Right hindlimb (tissue), 1 donor: ENCODE measurements at regions not wholly inside any gene's neighbourhood (a gene's known extent, or its start where the extent isn't known, plus 50 kb on each side); places are given as distances from the start of the nearest gene placed in this dataset.
"Not testable (repeated sequence)": the region's sequence is repeated elsewhere in the genome, so short reads cannot be mapped to it uniquely, and the experiment has no call there.

Experiments
- DNase-seq: peaks from one replicate; pipeline ENCODE4 v3.0.0-alpha.2; 2018

DNA sequence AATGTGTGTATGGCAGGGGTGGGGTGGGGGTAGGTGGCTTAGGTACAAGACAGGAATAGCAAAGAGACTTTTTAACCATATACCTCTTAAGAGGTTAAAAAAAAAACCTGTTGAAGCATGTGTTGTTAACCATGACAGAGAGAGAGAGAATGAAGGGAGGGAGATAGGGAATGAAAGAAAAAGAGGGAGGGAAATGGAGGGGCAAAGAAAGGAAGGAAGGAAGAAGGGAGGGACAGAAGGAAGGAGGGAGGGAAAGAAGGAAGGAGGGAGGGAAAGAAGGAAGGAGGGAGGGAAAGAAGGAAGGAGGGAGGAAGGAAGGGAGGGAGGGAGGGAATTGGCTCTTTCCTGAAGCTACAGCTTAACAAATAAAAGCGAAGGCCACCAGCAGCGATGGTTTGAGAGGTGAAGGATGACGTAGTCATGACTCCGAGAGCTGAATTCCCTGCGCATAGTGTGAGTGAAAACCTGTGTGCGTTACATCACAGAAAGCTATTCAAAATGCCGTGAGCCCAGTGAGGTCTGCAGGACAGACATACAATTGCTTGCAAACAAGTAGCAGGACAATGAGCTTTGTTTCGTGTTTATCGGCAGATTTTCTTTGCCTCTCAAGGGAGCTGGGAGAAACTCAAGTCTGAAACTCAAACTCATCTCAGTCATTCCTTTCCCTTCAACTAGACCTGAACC is 88.6 kb upstream of the NEDD9 start:
- no peak for DNase-seq

DNA sequence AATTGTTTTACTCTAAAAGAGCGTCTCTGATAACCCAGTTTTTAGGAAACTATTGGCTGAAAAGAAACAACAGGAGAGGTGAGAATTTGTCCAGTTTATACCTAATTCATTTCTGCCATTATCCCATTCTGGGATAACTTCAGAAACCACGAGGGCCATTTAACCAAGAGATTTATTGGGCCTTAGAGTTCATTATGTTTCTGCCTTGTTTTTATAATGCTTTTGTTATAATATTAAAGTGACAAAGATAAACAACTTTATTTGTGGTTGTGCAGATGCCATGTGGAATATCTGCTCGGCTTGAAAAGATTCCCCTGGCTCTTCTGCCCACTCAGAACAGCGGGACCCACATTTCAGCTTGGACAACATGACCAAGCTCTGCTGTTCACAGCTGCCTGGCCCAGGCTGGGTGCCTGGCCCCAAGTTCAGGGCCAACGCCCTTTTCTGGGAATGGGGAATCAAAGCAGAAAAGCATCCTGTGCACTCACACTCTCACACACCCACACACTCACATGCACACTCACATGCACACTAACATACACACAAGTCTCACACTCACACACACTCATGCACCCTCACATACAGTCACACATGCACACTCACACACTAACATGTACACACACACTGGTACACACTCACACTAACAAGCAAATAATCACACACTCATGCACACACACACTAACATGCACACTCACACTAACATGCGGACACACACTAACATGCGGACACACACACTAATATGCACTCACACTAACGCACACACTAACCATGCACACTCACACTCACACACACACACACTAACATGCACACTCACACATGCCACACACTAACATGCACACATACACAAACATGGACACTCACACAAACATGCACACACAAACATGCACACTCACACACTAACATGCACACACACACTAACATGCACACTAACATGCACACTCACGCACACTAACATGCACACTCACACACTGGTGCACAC is 86.7 kb upstream of the NEDD9 start:
- peak; percentile 45 for DNase-seq

DNA sequence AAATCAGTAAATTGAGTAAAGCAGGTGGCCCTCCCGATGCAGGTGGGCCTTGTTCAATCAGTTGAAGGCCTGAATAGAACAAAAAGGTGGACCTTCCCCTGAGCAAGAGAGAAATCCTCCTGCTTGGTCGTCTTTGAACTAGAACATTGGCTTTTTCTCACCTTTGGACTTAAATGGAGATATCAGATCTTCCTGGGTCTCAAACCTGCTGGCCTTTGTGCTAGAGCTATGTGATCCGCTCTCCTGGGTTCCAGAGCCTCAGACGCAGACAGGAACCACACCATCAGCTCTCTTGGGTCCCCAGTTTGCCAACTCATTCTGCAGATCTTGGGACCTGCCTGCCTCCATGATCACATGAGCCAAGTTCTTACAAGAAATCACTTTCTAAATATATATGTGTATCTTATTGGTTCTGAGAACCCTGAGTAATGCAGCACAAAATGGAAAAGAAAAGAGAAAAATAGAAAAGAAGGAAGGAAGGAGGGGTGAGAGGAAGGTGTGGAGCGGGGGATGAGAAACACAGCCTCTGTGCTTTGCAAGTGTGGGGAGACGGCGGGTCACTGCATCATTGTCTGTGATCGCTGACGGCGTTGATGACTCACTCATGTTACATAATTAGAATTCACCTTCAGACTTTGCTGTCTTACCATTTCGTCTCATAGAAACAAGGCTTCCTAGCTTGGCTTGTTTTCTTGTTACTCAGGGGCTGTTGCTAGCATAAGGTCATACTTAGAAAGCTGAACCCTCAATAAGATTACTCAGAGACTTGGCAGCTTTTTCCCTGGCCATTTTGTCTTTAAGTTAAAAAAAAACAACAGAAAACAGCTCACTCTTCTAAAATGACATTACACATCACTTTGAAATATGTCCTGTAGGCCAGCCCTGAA is 85.7 kb upstream of the NEDD9 start:
- DNase-seq: peak; percentile 76

DNA sequence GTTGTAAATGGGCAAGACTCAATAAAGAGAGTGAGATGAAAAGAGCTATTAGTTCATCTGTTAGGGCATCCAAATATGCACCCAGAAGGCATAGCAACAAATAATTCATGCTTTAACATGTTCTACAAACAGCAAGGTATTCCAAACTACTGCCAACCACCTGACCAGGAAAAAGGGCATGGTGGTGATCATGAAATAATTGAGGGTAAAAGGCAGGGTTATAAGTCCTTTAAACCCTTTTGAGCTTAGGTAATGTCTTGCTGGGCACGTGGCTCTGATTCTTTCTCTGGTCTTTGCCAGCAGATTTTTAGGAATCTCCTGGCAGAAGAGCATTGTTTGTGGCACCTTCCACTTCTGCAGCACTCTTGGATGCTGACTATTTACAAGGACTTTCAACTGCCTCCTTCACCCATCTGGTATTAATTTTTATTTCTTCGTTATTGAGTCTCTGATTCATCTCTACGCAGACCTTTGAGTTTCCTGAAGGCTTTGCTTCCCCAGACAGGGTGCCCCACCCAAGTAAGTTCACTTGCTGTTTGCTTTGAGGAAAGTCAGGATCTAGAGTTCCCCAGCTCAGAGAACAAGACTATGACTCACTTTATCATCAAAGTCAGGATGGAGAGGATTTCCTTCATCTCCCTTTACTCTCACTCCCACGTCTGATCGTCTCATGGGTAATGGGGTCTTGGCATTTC is 83.4 kb upstream of the NEDD9 start:
- DNase-seq: no peak

DNA sequence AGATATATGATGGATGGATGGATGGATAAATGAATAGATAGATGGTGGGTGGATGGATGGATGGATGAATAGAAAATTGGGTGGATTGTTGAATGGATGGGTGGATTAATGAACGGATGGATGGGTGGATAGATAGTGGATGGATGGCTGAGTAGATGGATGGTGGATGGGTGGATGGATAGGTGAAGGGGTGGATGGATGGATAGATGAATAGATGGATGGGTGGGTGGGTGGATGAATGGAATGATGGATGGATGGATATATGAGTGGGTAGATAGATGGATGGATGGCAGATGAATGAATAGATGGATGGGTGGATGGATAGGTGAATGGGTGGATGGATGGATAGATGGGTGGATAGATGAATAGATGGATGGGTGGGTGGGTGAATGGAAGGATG is 80.7 kb upstream of the NEDD9 start:
- no peak for DNase-seq

DNA sequence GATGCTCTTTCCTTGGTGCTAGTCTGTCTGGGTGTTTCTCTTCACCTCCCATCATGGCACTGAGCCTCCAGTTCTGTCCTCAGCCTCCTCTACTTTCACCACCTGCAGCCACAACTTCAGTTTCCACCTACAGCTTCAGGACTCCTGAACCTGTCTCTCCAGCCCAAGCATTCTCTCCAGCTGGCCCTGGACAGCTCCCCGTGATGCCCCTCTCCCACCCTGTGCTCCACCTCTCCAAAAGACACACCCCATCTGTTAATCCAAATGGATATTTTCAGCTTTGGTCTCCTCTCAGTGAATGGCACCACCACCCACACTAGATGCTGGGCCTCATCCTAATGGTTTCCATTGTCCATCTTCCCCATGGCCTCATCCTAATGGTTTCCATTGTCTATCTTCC is 79.5 kb upstream of the NEDD9 start:
- DNase-seq: no peak

DNA sequence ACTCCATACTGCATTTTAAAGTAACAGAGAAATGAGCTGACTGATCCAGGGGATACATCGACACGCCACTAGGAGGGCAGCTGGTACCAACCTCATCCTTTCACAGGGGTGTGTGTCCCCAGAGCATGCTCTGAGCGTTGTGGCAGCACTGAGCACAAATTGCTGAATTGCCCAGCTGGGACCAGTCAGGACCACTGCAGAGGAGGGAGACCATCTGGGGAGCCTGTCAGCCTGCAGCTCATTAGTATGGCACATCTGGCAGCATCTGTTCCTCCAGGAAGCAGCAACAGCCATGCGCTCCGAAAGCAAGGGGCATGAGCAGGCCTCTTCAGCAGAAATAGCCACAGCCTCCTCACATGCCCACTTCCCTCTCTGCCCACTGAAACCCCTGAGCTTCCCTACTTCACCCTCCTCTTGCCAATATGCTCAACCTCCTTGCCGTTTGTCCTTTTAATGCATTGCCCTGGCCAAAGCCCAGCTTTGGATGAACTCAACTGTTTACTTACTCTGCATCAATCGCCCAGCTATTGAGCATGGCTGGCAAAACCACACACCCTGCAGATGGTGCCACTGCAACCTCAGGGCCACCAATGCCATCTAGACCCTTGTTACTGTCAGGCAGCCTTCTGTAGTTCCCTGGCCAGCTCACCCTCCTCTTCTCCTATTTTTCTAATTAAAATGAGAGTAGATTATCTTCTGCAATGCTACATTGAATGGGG is 77.6 kb upstream of the NEDD9 start:
- DNase-seq: no peak

DNA sequence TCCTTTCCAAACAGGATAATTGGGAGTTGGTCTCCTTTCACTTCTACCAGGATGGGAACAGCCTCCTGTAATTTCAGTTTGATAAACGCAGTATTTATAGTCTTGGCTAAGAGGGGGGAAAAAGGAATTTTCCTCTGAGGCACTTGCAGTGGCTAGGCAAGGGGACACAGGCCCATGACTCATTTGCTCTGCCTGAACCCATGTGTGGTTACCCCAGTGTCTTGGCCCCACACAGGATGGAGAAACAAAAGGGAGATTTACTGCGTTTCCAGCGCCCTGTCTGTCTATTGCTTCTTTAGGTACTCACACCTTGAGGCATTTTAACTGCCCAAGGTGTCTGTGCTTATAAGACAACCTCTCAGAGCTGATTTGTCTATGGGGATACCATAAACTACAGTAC is 74.8 kb upstream of the NEDD9 start:
- DNase-seq: no peak

DNA sequence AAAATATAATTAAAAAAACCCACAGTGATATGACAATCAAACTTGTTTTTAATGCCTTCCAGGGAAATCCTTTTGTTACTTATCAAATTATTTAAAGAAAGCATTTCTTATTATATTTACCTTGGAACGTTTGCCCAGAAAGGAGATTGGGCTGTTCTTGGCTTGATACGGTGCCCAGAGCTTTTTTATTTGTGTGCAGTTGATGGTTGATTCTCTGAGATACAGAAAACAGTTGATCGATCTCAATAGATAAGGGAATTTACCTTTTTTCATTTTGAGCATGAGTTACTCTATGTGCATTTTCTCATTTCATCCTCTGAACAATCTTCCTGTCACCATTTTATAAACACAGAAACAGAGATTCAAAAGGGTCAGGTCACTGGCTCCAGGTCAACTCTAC is 72.5 kb upstream of the NEDD9 start:
- no peak for DNase-seq

DNA sequence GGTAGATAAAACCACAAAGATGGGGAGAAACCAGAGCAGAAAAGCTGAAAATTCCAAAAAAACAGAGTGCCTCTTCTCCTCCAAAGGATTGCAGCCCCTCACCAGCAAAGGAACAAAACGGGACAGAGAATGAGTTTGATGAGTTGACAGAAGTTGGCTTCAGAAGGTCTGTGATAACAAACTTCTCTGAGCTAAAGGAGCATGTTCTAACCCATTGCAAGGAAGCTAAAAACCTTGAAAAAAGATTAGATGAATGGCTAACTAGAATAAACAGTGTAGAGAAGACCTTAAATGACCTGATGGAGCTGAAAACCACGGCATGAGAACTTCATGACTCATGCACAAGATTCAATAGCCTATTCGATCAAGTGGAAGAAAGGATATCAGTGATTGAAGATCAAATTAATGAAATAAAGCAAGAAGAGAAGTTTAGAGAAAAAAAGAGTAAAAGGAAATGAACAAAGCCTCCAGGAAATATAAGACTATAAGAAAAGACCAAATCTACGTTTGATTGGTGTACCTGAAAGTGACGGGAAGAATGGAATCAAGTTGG is 67.5 kb upstream of the NEDD9 start:
- DNase-seq: not testable (repeated sequence)

DNA sequence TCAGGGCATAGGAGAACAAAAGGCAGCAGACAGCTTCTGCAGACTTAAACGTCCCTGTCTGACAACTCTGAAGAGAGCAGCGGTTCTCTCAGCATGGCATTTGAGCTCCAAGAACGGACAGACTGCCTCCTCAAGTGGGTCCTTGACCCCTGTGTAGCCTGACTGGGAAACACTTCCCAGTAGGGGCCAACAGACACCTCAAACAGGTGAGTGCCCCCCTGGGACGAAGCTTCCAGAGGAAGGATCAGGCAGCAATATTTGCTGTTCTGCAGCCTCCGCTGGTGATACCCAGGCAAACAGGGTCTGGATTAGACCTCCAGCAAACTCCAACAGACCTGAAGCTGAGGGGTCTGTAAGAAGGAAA is 66.9 kb upstream of the NEDD9 start:
- not testable (repeated sequence) for DNase-seq

DNA sequence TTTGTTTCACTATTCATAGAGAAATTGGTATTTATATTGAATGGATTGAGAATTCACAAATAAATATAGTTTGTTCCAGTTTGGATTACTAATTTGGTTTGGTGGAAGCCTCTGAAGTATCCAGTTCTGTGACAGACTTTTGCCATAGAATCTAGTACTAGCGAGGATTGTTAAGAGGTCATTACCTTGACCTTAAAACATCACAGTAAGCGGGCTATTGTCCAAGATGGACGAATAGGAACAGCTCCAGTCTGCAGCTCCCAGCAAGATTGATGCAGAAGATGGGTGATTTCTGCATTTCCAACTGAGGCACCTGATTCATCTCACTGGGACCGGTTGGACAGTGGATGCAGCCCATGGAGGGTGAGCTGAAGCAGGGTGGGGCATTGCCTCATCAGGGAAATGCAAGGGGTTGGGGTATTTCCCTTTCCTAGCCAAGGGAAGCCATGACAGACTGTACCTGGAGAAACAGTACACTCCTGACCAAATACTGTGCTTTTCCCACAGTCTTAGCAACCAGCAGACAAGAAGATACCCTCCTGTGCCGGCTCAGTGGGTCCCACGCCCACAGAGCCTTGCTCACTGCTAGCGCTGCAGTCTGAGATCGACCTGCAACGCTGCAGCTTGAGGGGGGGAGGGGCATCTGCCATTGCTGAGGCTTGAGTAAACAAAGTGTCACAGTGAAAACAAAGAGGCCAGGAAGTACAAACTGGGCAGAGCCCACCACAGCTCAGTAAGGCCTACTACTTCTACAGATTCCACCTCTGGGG is 66.4 kb upstream of the NEDD9 start:
- no peak for DNase-seq

DNA sequence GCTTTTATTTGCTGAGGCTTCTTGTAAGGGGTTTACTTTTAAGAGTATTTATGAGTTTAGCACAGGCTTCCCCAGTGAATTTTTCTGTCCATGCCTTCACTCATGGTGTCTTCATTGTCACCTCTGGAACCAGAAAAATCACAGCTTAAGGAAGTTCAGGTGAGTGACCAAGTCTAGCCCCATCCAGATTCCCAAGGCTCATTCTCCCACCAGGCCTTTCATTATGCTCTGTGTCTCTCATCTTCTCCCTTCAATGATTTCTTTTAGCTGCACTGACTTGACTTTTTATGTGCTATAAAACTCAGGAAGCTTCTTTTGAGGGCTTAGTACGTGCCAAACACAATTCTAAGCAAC is 64.9 kb upstream of the NEDD9 start:
- no peak for DNase-seq

DNA sequence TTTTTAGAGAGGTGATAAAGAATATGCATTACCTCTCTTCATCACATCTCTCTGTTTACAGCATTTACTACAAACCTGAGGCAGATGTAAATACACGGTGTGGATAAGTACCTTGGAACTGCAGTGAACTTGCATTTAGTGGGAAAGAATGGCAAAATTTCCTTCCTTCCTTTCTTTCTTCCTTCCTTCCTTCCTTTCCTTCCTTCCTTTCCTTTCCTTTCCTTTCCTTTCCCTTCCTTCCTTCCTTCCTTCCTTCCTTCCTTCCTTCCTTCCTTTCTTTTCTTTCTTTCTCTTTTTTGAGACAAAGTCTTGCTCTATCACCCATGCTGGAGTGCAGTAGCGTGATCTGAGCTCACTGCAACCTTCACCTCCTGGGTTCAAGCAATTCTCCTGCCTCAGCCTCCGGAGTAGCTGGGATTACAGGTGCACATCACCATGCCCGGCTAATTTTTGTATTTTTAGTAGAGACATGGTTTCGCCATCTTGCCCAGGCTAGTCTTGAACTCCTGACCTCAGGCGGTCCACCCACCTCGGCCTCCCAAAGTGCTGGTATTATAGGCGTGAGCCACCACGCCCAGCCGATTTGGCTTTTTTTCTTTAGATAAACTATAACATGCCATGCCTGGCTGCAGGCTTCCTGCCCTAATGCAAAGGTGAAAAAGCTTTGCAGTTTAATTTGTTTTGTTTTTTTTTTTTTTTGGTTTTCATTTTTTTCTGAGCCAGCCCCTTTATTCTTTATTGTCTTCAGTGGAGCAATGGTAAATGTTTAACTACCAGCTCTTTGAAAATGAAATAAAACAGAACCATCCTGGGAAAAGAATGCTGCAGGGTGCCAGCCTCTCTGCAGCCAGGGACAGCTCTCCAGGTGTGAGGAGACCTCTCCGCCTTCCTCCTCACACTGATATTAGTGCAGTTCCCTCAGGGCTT is 64.2 kb upstream of the NEDD9 start:
- DNase-seq: no peak

DNA sequence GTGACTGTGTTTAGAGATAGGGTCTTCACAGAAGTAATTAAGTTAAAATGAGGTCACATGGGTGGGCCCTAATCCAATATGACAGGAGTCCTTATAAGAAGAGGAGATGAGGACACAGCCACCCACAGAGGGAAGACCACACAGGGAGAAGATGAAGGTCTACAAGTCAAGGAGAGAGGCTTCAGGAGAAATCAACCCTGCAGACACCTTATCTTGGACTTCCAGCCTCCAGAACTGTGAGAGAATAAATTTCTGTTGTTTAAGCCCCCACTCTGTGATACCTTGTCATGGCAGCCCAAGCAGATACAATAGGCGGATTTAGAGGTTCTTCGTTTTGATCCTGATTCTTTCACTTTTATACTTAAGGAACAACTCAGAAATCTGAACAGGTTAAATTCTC is 63.5 kb upstream of the NEDD9 start:
- DNase-seq: no peak

DNA sequence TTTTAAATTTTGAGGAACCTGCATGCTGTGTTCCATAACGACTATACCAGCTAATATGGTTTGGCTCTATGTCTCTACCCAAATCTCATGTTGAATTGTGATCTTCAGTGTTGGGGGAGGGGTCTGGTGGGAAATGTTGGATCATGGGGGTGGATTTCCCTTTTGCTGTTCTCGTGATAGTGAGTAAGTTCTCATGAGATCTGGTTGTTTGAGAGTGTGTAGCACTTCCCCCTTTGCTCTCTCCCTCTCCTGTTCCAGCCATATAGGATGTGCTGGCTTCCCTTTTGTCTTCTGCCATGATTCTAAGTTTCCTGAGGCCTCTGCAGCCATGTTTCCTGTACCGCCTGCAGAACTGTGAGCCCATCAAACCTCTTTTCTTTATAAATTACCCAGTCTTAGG is 61.8 kb upstream of the NEDD9 start:
- no peak for DNase-seq

DNA sequence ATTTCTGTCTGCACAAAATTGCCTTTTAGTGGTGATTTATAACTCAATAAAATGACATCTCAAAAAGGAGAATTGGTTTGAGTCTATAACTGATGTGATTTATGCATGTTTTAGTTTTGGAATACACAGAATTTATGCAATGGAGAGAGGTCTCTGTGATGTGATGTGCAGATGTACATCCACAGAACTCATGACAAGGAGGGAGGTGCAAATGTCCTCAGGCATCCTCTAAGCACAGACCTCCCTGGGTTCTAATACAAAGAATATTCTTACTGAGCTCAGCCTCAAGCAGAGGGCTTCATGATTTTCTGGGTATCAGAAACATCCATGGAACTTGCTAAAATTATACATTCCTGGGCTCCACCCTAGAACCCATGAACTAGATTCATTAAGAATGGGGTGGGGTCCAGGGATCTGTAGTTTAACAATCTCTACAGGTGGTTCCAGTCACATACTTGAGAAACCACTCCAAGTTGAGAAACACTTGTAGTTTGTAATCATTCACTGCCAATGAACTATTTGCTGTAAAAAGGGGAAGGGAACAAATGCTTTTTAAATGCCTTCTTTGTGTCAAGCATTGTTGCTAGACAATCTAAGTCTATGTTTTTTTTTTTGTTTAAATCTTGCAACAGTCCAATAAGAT is 60.2 kb upstream of the NEDD9 start:
- no peak for DNase-seq

DNA sequence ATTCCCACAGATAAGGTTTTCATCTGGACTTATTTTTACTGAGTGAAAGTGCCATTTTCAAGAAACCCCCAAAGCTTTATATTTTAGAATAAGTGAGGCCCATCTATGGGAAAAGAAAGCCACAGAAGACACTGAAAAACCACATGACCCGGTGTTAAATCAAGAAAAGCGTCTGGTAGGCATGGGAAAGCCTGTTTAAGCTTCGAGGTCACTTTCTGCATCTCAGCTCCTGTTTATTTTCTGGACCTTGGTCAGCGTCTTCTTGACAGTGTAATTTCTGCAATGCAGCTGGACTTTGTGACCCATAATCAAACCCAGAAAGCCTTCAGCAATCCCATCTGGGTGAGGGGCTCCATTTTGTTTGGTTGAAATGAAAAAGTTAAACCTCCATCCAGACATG is 59.6 kb upstream of the NEDD9 start:
- no peak for DNase-seq

DNA sequence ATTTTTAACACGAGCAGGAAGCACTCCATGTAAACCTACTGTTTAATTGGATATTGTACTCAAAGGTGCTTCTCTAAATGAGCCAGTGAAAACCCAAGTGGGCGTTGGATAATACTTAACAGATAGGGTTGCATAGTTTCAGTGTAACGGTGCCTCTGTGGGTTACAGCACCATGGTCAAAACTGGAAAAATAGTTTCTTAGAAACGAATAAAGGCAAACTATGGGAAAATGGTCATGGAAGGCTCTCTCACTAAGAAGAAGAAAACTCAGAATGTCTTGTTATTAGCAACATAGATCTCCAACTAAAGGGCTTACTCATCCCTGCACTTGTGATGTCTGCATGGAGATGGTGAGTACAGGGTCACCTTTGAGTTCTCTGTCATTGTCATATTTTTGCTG is 59.1 kb upstream of the NEDD9 start:
- DNase-seq: no peak
